Stimulated activated CD4-positive, alpha-beta T cell treated with anti-CD3 and anti-CD28 coated beads, Interleukin-2, amount 100 ng/mL, for 4 hours (primary cell): ENCODE measurements at regions not wholly inside any gene's neighbourhood (a gene's known extent, or its start where the extent isn't known, plus 50 kb on each side); places are given as distances from the start of the nearest gene placed in this dataset.

Source experiments
- DNase-seq: peaks from one replicate; pipeline ENCODE4 v3.0.0-alpha.2; 2020; ENCODE audit warnings: low read depth

DNA sequence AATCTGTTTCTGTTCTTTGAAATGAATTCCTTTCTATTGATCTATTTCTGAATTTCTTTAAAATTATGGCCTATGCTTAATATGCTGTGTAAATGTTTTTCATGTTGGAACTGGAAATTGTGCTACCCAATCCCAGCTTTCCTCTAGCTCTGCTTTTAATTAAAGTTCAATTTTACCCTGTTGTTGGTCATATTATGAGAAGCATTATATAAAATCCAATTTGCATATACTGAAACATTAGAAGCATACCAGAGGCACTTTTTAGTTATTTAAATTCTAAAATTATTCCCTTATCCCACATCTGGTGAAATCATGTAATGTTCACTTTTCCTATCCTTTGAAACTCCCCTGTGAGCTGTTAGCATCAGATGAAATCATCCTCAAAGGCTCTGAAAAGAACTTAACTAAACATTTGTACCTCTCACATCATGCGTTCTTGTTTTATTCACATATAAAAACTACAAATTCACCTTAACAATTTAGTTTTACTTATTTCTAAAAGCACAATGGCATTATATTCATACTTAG is 160.6 kb upstream of the COL21A1 start:
- no peak for DNase-seq

DNA sequence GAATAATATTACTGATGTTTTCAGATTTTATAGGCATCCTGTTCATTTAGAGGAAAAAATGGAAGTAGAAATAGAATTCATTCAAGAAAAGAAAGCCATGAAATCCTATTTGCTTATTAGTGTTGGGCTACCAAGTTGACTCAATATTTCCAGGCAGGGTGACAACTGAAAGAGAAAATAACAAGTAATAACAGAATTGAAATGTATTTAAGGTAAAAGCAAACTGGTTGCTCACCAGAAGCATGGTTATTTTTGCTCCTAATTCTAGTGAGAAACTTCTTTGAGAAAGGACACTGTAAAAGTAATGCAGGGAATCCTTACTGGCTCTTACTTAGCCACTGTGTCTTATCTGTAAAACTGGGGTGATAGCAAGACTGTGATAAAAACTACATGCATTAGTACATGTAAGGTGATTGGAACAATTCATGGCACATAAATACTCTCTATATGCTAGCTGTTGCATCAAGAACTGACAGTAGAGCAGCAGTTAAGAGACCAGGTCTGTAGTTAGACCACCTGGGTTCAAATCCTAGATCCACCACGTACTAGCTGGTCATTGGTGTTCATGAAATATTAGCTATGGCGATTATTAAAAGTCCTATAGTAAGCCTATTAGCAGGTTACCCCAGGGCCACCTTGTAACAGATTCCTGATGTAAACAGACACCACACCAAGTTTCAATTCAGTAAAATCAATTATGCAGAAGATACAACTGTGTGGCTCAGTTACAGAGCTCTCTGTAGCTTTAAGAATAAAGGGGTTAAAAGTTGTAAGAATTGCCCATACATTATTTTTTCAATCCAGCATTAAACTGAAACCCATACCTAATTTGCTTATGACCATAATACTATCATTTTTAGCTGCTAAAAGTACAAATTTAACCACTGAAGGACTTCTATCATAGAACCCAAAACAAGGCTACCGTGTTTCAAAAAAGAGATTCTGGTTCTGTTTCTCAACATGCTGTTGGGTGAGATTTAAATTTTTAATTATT is 159.2 kb upstream of the COL21A1 start:
- DNase-seq = no peak

DNA sequence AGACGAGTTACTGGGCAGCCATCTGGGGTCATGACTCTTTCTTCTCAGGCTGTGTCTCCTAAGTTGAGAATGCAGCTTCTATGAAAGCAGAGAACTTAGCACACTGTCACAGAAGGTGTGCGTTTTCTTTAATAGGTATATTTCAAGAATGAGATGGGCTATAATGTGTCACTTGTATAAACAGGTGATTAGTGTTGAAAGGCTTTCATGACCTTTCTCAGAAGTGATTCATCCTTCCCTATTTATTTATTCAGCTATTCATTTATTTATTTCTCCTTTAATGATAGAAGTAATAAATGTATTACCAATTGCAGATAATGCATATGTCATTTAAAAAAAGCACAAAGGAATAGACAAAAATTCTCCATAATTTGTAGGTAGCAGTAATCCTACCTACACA is 157.2 kb upstream of the COL21A1 start:
- no peak for DNase-seq

GRCh38 chr6:56403745-56404144 is 156.4 kb upstream of the COL21A1 start:
- no peak for DNase-seq

- DNase-seq = no peak
Observed at GRCh38 chr6:56401477-56402070, 154.2 kb upstream of the COL21A1 start.

- no peak for DNase-seq
Observed at GRCh38 chr6:56400273-56400672, 152.9 kb upstream of the COL21A1 start.

DNA sequence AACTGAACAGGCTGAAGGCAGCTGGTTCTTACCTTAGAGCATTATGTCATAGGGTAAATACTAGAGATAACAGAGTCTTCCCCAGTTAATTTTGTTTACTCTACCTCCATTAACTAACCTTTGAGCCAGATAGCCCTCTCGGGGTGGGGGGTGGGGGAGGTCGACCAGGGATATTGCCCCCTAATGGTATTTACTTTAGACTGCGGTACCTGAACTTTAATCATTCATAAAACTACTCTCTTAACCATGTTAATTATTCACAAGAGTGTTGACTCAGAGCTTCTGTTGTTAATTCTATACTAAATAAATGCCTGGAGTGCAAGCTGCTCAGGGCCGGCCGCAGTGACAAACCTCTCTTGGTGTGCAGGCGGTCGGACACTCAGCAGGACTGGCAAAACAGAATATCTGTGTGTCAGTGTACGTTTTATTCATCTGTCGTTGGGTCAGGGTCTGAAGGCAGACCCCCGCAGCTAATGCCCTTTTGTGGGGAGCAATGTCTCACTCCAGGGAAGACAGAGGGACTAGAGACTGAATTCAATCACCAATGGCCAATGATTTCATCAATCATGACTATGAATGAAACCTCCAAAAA is 152.4 kb upstream of the COL21A1 start:
- no peak for DNase-seq

- no peak for DNase-seq
Observed at GRCh38 chr6:56399250-56399671, 151.9 kb upstream of the COL21A1 start.

- no peak for DNase-seq
Observed at GRCh38 chr6:56396435-56396834, 149.1 kb upstream of the COL21A1 start.

DNA sequence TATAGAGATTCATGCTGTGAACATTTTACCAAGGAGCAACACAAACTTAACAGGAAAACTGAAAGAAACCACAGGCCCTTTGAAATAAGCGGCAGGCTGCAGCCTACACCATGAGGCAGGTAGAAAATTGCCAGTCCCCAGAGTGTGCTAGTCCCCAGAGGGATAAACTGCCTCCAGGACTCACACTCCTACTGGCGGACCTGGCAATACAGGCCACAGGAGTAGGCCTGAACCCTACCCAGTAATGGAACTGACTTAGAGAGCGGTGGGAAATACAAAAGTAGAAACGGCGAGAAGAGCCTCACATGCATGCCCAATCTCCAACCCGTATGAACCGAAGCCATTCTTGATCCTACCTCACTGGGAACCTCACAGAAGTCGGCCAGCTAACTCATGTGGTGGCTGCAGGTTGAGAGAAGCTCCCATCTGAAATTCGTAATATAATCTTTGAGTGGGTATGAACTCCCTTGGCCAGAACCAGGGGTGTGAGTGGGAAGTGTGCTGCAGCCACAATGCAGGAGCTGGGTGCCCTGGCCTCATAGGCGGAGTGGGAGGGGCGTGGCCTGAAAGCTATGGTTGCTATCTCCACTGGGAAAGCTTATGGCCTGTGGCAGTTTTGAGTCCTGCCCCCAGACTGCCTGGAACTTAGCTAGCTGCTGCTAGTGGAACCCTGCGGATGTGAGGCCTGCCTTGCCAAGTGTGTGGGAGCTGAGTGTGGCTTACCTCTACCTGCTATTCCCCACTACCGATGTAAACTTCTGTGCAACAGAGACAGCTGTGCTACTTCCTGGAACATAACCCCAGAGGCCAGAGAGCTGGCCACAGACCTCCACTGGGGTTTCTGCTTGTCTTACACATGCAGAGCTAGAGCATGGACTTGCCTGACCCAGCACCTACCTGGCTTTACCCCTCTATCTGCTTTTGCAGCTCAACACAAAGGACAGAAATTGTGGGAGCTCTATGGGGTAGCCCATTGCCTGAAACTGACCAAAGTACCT is 146.5 kb upstream of the COL21A1 start:
- no peak for DNase-seq

- no peak for DNase-seq
Observed at GRCh38 chr6:56388415-56388755, 141.0 kb upstream of the COL21A1 start.

DNA sequence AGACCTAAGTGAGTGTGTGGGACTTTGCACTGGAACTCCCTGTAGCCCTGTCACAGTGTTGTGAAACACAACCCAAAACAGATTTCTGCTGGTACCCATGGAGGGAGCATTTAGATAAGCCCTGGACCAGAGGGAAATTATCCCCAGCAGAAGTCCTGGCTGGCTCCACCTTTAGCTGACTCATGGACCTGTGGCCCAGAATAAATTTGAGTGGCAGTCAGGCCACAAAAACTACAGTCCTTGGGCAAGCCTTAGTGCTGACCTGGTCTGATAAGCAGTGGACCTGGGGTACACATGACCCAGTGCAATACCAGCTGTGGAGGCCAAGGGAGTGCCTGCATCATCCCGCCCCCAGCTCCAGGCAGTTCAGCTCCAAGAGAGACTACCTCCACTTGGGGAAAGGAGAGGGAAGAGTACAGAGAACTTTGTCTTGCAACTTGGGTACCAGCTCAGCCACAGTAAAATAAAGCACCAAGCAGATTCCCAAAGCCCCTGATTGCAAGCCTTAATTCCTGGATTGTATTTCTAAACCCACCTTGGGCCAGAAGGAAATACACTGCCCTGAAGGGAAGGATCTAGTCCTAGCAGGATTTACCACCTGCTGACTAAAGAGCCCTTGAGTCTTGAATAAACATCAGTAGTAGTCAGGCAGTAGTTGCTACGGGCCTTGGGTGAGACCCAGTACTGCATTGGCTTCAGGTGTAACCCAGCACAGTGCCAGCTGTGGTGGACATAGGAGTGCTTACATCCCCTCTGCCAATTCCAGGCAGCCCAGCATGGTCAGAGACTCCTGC is 140.4 kb upstream of the COL21A1 start:
- DNase-seq = no peak

- DNase-seq = no peak
Observed at GRCh38 chr6:56386717-56387116, 139.3 kb upstream of the COL21A1 start.

DNA sequence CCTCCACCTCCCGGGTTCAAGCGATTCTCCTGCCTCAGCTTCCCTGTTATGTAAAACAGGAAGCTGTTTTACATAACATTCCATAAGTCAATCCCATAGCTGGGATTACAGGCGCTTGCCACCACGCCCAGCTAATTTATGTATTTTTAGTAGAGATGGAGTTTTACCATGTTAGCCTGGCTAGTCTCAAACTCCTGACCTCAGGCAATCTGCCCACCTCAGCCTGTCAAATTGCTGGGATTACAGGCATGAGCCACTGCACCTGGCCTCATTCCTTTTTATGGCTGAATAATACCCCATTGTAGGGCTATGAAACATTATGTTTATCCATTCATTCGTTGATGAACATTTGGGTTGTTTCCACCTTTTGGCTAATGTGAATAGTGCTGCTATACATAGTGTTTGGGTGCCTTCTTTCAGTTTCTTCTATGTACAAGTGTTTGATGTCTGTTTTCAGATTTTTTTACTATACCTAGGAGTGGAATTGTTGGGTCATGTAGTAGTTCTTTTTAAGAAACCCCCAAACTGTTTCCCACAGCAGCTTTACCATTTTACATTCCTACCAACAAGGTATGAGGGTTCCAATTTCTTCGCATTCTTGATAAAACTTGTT is 138.7 kb upstream of the COL21A1 start:
- no peak for DNase-seq

GRCh38 chr6:56383160-56383559 is 135.8 kb upstream of the COL21A1 start:
- DNase-seq = no peak

- no peak for DNase-seq
Observed at GRCh38 chr6:56382416-56382940, 135.1 kb upstream of the COL21A1 start.

GRCh38 chr6:56381801-56382251 is 134.4 kb upstream of the COL21A1 start:
- no peak for DNase-seq

DNA sequence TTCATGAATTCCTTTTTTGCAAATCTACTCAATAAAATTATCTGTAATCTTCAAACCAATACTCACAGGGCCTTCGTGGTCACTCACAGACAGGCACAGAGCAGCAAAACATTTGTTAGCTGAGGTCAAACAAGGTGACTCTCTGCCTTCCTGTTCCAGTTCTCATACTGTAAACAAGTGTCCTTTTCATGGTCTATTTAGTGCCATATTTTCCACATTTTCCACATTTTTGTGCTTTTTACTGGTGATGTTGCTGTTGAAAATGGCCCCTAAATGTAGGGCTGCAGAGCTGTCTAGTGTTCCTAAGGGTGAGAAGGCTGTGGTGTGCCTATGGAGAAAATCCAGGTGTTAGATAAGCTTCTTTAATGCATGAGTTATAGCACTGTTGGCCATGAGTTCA is 133.1 kb upstream of the COL21A1 start:
- no peak for DNase-seq

DNA sequence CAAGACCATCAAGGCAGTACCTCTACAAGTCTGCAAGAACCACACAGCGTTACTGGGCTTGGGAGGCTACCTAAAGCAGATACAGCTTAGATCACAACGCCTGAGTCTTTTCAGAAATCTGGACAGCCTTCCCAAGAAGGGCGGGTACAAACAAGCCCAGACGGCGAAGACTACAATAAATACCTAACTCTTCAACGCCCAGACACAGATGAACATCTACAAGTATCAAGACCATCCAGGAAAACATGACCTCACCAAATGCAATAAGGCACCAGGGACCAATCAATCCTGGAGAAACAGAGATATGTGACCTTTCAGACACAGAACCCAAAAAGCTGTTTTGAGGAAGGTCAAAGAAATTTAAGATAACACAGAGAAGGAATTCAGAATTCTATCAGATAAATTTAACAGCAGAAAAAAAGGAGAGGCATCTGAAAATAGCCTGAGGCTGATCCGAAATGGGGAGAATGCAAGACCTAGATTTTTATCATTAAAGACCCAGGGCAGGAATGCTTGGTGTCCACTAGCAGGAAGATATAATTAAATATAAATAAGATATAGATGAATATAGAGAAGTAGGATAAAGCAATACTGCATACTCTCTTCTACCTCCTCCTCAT is 131.7 kb upstream of the COL21A1 start:
- no peak for DNase-seq

- no peak for DNase-seq
Observed at GRCh38 chr6:56378507-56378906, 131.1 kb upstream of the COL21A1 start.
